Large intestine (tissue), 3 donors: ENCODE measurements at regions not wholly inside any gene's neighbourhood (a gene's known extent, or its start where the extent isn't known, plus 50 kb on each side); places are given as distances from the start of the nearest gene placed in this dataset.
"Not testable (repeated sequence)": the region's sequence is repeated elsewhere in the genome, so short reads cannot be mapped to it uniquely, and the experiment has no call there.

ENCODE experiments used
- DNase-seq, 2 donors: peaks; one replicate each; pipeline versions ENCODE4 v3.0.0 to v3.0.0-alpha.2; 2013
- H3K27ac ChIP-seq: one replicate; pipeline ENCODE4 v1.5.1; 2013; ENCODE audit warnings: low read length
- H3K27me3 ChIP-seq: 2 replicates; pipeline ENCODE4 v1.6.1; 2013; ENCODE audit warnings: low read length; ENCODE audit not compliant: control insufficient read depth, insufficient read depth
- H3K36me3 ChIP-seq: 2 replicates; pipeline ENCODE4 v1.6.1; 2013; ENCODE audit warnings: low read length; ENCODE audit not compliant: control insufficient read depth, insufficient read depth
- H3K4me1 ChIP-seq: one replicate; pipeline ENCODE4 v1.6.1; 2013; ENCODE audit warnings: low read length; ENCODE audit not compliant: control insufficient read depth, insufficient read depth
- H3K4me3 ChIP-seq: one replicate; pipeline ENCODE4 v1.5.1; 2013; ENCODE audit warnings: low read length
- H3K9me3 ChIP-seq: one replicate; pipeline ENCODE4 v1.6.1; 2013; ENCODE audit warnings: mild to moderate bottlenecking, low read depth, low read length, moderate library complexity; ENCODE audit not compliant: control insufficient read depth
- WGBS: methylation state at CpG from one replicate; pipeline ENCODE4 v1.1.5; 2013; ENCODE audit warnings: low lambda C conversion rate; ENCODE audit not compliant: insufficient coverage; 5-methylcytosine and 5-hydroxymethylcytosine counted together

GRCh38 chr4:141368241-141368640 is 147.5 kb downstream of the ZNF330 start:
- not testable (repeated sequence) for H3K4me3 ChIP-seq, H3K36me3 ChIP-seq, H3K27ac ChIP-seq, H3K4me1 ChIP-seq, DNase-seq, H3K27me3 ChIP-seq, H3K9me3 ChIP-seq
- no CpG with 5 or more reads among the region's 3 CpGs for WGBS

- WGBS, result 61% methylated on average over 2 of the region's 3 CpGs
Measured at GRCh38 chr4:141371206-141371605, 150.5 kb downstream of the ZNF330 start.

GRCh38 chr4:141375855-141376254 is 155.2 kb downstream of the ZNF330 start:
- Histone ChIP-seq H3K27me3 (no peaks in the 10 kb centered on the region), H3K27ac (no peak overlapping the region), H3K36me3 (no peaks in the 10 kb centered on the region), H3K9me3 (no peaks in the 10 kb centered on the region), H3K4me1 (no peaks in the 10 kb centered on the region), H3K4me3 (no peak overlapping the region)
- no peak for DNase-seq
- WGBS, result no CpG with 5 or more reads among the region's 2 CpGs

More at GRCh38 chr4:141371206-141371605, 150.5 kb downstream of the ZNF330 start:
- no peak overlapping the region for H3K4me3 ChIP-seq
- no peaks in the 10 kb centered on the region for H3K36me3 ChIP-seq
- H3K9me3 ChIP-seq, result no peaks in the 10 kb centered on the region
- H3K4me1 ChIP-seq, result no peaks in the 10 kb centered on the region
- DNase-seq, result no peak
- H3K27ac ChIP-seq, result no peak overlapping the region
- H3K27me3 ChIP-seq, result no peaks in the 10 kb centered on the region

- DNase-seq, result no peak
- Histone ChIP-seq H3K36me3 (no peaks in the 10 kb centered on the region), H3K9me3 (no peaks in the 10 kb centered on the region), H3K27me3 (no peaks in the 10 kb centered on the region), H3K4me3 (no peak overlapping the region), H3K27ac (no peak overlapping the region), H3K4me1 (no peaks in the 10 kb centered on the region)
- no CpG with 5 or more reads among the region's 2 CpGs for WGBS
Measured at GRCh38 chr4:141376769-141377168, 156.1 kb downstream of the ZNF330 start.

GRCh38 chr4:141387299-141387698 is 166.6 kb downstream of the ZNF330 start:
- no peaks in the 10 kb centered on the region for H3K36me3 ChIP-seq
- no peaks in the 10 kb centered on the region for H3K4me1 ChIP-seq
- WGBS, result 67% methylated on average over 1 of the region's 2 CpGs
- H3K4me3 ChIP-seq, result no peak overlapping the region
- H3K27ac ChIP-seq, result no peak overlapping the region
- DNase-seq, result no peak
- H3K9me3 ChIP-seq, result no peaks in the 10 kb centered on the region
- H3K27me3 ChIP-seq, result no peaks in the 10 kb centered on the region

DNA sequence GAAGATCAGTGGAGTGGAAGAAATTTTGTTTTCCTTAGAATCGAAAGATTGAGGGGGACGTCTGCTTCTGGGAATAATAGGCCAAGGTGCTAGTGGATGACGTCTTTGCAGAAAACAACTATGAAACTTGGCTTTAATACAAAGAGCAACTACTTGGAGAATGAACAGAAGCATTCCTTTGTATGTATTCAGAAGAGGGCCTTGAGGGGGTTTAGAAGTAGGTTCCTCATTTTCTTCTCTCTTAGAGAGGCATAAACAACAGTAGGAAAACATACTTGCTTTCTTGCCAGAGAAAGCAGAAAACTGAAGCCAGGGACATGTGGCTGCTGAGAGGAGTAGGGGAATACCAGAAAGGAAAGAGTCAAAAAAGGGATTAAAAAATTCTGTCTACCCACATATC is 167.8 kb downstream of the ZNF330 start:
- Histone ChIP-seq H3K4me3 (no peak overlapping the region), H3K4me1 (no peaks in the 10 kb centered on the region), H3K9me3 (no peaks in the 10 kb centered on the region), H3K27ac (no peak overlapping the region), H3K27me3 (no peaks in the 10 kb centered on the region), H3K36me3 (no peaks in the 10 kb centered on the region)
- DNase-seq, result no peak
- WGBS, result 100% methylated on average over 3 of the region's 3 CpGs

- H3K4me3 ChIP-seq, result no peak overlapping the region
- WGBS, result no CpG with 5 or more reads among the region's 1 CpG
Measured at GRCh38 chr4:141389649-141390048, 169.0 kb downstream of the ZNF330 start.

DNA sequence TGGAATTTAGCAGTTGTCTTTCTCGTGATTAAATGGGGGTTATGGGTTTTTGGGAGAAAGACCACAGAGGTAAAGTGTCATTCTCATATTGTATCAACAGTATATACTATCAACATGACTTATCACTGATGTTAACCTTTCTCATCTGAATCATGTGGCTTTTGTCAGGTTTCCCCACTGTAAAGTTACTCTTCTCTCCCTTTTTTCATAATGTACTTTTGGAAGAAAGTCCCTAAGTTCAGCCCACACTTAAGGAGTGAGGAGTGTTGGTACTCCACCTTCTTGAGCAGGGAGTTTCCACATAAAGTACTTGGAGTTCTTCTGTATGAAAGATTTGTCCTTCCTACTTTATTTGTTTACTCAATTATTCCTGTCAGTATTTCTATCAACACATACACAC is 169.9 kb downstream of the ZNF330 start:
- WGBS, result no CpG with 5 or more reads among the region's 1 CpG
- H3K4me3 ChIP-seq, result no peak overlapping the region
- no peaks in the 10 kb centered on the region for H3K9me3 ChIP-seq
- H3K36me3 ChIP-seq, result no peaks in the 10 kb centered on the region
- H3K27ac ChIP-seq, result no peak overlapping the region
- H3K27me3 ChIP-seq, result no peaks in the 10 kb centered on the region
- H3K4me1 ChIP-seq, result no peaks in the 10 kb centered on the region
- DNase-seq, result no peak

More at GRCh38 chr4:141389649-141390048, 169.0 kb downstream of the ZNF330 start:
- Histone ChIP-seq H3K4me1 (no peaks in the 10 kb centered on the region), H3K27ac (no peak overlapping the region), H3K9me3 (no peaks in the 10 kb centered on the region), H3K36me3 (no peaks in the 10 kb centered on the region), H3K27me3 (no peaks in the 10 kb centered on the region)
- no peak for DNase-seq

DNA sequence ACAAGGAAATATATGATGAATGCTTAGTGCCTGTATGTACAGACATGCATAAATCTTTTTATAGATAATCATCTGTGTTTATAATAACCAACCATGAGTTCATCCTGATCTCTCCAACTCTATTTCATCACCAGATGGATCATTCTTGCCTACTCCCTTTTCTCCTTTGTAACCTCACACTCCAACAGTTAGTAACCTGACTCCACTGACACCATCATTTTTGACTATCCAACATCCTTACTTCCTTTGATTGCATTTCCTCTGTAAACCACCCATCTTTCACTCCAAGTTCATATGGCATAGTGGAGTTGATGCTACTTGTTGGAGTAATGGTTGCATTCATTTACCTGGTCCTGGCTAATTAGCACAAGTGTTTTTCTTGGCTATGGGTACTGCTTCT is 170.6 kb downstream of the ZNF330 start:
- Histone ChIP-seq H3K4me1 (no peaks in the 10 kb centered on the region), H3K36me3 (no peaks in the 10 kb centered on the region), H3K27ac (no peak overlapping the region), H3K27me3 (no peaks in the 10 kb centered on the region), H3K4me3 (no peak overlapping the region), H3K9me3 (no peaks in the 10 kb centered on the region)
- no peak for DNase-seq

GRCh38 chr4:141391771-141392170 is 171.1 kb downstream of the ZNF330 start:
- WGBS, result no CpG with 5 or more reads among the region's 3 CpGs
- no peak overlapping the region for H3K27ac ChIP-seq
- H3K4me3 ChIP-seq, result no peak overlapping the region
- no peaks in the 10 kb centered on the region for H3K36me3 ChIP-seq
- no peak for DNase-seq
- no peaks in the 10 kb centered on the region for H3K9me3 ChIP-seq
- H3K4me1 ChIP-seq, result no peaks in the 10 kb centered on the region
- H3K27me3 ChIP-seq, result no peaks in the 10 kb centered on the region

GRCh38 chr4:141395246-141395830 is 174.6 kb downstream of the ZNF330 start:
- no peak for DNase-seq
- Histone ChIP-seq H3K9me3 (no peaks in the 10 kb centered on the region), H3K27ac (no peak overlapping the region), H3K27me3 (no peaks in the 10 kb centered on the region), H3K36me3 (no peaks in the 10 kb centered on the region), H3K4me3 (no peak overlapping the region), H3K4me1 (no peaks in the 10 kb centered on the region)
- WGBS, result no CpG with 5 or more reads among the region's 1 CpG
